ENCODE measurements at regions not wholly inside any gene's neighbourhood (a gene's known extent, or its start where the extent isn't known, plus 50 kb on each side); places are given as distances from the start of the nearest gene placed in this dataset.

DNA sequence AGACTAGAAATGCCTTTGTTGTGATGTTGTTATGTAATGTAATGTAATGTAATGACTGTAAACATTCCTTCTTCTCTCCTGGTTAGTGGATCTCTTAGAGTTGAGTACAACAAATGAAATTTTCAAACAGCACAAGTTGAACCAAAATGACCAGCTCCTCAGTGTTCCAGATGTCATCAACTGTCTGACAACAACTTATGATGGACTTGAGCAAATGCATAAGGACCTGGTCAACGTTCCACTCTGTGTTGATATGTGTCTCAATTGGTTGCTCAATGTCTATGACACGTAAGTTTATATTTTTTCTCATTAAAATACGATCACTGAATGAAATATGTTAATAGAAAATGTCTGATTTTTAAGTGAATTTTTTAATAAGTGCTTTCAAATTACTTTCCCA is 496.7 kb downstream of the UTRN start:
- Histone ChIP-seq H2AFZ (ENCODE audit: low read length) (no peak overlapping the region), H3K14ac (ENCODE audit: insufficient read length) (no peak overlapping the region), H3K23ac (ENCODE audit: insufficient read length) (no peak overlapping the region), H3K4me2 (ENCODE audit: insufficient read depth in 1 of 2, low read depth in 2 of 2, low read length in 2 of 2) (no peak overlapping the region), H3K27me3 (replicated peaks in 1 of 4; ENCODE audit: control insufficient read depth in 3 of 4, extremely low read depth in 1 of 4, insufficient read depth in 3 of 4, low read length in 3 of 4) (no peaks in the 10 kb centered on the region), H3K36me3 (ENCODE audit: control insufficient read depth in 2 of 4, insufficient read depth in 4 of 4, low read length in 3 of 4) (peaks cover 0 to 4% (median 0%) of the 10 kb centered on the region in 4 experiments; a peak in 1 of 8 replicates), H3K56ac (replicated peaks; ENCODE audit: insufficient read length, low read depth, low read length) (no peak overlapping the region), H3K79me1 (ENCODE audit: low read depth, low read length) (no peaks in the 10 kb centered on the region), H3K9me3 (ENCODE audit: insufficient read depth in 2 of 2, low read depth in 1 of 2, low read length in 1 of 2) (no peaks in the 10 kb centered on the region), H2BK5ac (ENCODE audit: low read depth, low read length) (no peak overlapping the region), H3K23me2 (ENCODE audit: low read depth, low read length) (no peaks in the 10 kb centered on the region; the same call in 1 of the 2 replicates), H3K18ac (ENCODE audit: extremely low read depth, low read length) (no peak overlapping the region), H3K9ac (replicated peaks in 1 of 4; ENCODE audit: extremely low read depth in 1 of 4, low read depth in 3 of 4, low read length in 3 of 4) (no peak overlapping the region), H3K27ac (ENCODE audit: low read depth, low read length) (no peak overlapping the region), H3K4me3 (ENCODE audit: extremely low read depth in 1 of 4, insufficient read depth in 2 of 4, low read depth in 3 of 4, low read length in 4 of 4) (no peak overlapping the region), H2BK120ac (replicated peaks; ENCODE audit: low read depth, low read length) (no peak overlapping the region), H3K4me1 (replicated peaks in 1 of 4; ENCODE audit: control insufficient read depth in 3 of 4, insufficient read depth in 4 of 4, low read length in 3 of 4) (no peaks in the 10 kb centered on the region; a peak in 3 of 7 replicates), H2BK20ac (ENCODE audit: low read length) (no peak overlapping the region), H3K4ac (replicated peaks; ENCODE audit: insufficient read length, low read depth, low read length) (no peak overlapping the region), H2BK12ac (ENCODE audit: low read depth, low read length) (no peak overlapping the region), H2BK15ac (ENCODE audit: low read length) (no peak overlapping the region), H4K8ac (ENCODE audit: extremely low read depth, insufficient read depth, low read length) (no peak overlapping the region), H2AK5ac (ENCODE audit: low read depth, low read length) (no peak overlapping the region), H4K91ac (replicated peaks; ENCODE audit: insufficient read length, low read length) (no peak overlapping the region), H3K79me2 (ENCODE audit: control insufficient read depth in 1 of 2, insufficient read depth in 2 of 2, low read length in 2 of 2) (no peaks in the 10 kb centered on the region), H4K20me1 (replicated peaks in 1 of 2; ENCODE audit: control insufficient read depth in 1 of 2, insufficient read depth in 2 of 2, low read length in 2 of 2) (no peaks in the 10 kb centered on the region), H4K5ac (ENCODE audit: insufficient read length, low read depth, low read length) (no peak overlapping the region)
- ChIA-PET POLR2A (ENCODE audit: partially characterized antibody) (no interaction called here), CTCF (ENCODE audit: partially characterized antibody) (interaction anchor here (0.6 to 1.6 kb wide), 5 partner anchors 8 to 197 kb away, joined by 3 to 6 read pairs (median 4); no protein-coding TSS in a partner anchor)
- DNase-seq (ENCODE audit: low read depth in 1 of 2, low spot score in 2 of 2) = no peak
- WGBS, 2 experiments (ENCODE audit: extremely low coverage in 1 of 2, insufficient coverage in 1 of 2, insufficient read length in 1 of 2, insufficient replicate concordance in 2 of 2, low coverage in 1 of 2, low lambda C conversion rate in 2 of 2, missing lambda C conversion rate in 1 of 2) = 93% methylated on average over 3 of the region's 3 CpGs; no CpG with 5 or more reads in 1 of the 2 experiments
- FAIRE-seq = no peak
- TF ChIP-seq KDM5A (IDR thresholded peaks at IDR 0.05; ENCODE audit: low read length) (no peak), SUZ12 (IDR thresholded peaks at IDR 0.05; ENCODE audit: low read length) (no peak), CHD2 (IDR thresholded peaks at IDR 0.05; ENCODE audit: low read length) (no peak), TCF12 (IDR thresholded peaks at IDR 0.05; ENCODE audit: low read depth, low read length) (no peak), SIRT6 (IDR thresholded peaks at IDR 0.05; ENCODE audit: low read length) (no peak), SRF (IDR thresholded peaks at IDR 0.05; ENCODE audit: low read depth, low read length) (no peak), POLR2AphosphoS5 (IDR thresholded peaks at IDR 0.05; ENCODE audit: low read depth, low read length) (no peak), SP4 (IDR thresholded peaks at IDR 0.05; ENCODE audit: low read length) (no peak), MAFK (IDR thresholded peaks at IDR 0.05; ENCODE audit: low read depth, low read length) (no peak), BCL11A (IDR thresholded peaks at IDR 0.05; ENCODE audit: low read depth in 2 of 2, low read length in 2 of 2) (no peak), HDAC2 (IDR thresholded peaks at IDR 0.05; ENCODE audit: borderline replicate concordance in 1 of 2, low read depth in 2 of 2, low read length in 2 of 2) (no peak)
- TF ChIP-seq, protein P1, sequence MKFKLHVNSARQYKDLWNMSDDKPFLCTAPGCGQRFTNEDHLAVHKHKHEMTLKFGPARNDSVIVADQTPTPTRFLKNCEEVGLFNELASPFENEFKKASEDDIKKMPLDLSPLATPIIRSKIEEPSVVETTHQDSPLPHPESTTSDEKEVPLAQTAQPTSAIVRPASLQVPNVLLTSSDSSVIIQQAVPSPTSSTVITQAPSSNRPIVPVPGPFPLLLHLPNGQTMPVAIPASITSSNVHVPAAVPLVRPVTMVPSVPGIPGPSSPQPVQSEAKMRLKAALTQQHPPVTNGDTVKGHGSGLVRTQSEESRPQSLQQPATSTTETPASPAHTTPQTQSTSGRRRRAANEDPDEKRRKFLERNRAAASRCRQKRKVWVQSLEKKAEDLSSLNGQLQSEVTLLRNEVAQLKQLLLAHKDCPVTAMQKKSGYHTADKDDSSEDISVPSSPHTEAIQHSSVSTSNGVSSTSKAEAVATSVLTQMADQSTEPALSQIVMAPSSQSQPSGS (IDR thresholded peaks at IDR 0.05; ENCODE audit: low read length) = no peak
- TF ChIP-seq, protein P2, sequence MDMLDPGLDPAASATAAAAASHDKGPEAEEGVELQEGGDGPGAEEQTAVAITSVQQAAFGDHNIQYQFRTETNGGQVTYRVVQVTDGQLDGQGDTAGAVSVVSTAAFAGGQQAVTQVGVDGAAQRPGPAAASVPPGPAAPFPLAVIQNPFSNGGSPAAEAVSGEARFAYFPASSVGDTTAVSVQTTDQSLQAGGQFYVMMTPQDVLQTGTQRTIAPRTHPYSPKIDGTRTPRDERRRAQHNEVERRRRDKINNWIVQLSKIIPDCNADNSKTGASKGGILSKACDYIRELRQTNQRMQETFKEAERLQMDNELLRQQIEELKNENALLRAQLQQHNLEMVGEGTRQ (IDR thresholded peaks at IDR 0.05; ENCODE audit: low read length) = no peak

Measured in H1 (cell line).